Stimulated activated naive CD8-positive, alpha-beta T cell treated with anti-CD3 and anti-CD28 coated beads, Interleukin-15, Interleukin-2, amounts not matched to agents 100 U/mL and 50 U/mL, for 24 hours (primary cell): ENCODE measurements at regions not wholly inside any gene's neighbourhood (a gene's known extent, or its start where the extent isn't known, plus 50 kb on each side); places are given as distances from the start of the nearest gene placed in this dataset.
"Not testable (repeated sequence)": the region's sequence is repeated elsewhere in the genome, so short reads cannot be mapped to it uniquely, and the experiment has no call there.

Experiments used
- ATAC-seq: fragments of 150-1000 bp; cut with Tn5 transposase; one replicate; pipeline ENCODE4 v1.10.0; 2021
- DNase-seq: peaks from one replicate; pipeline ENCODE4 v3.0.0; 2021

- ATAC-seq: not testable (repeated sequence)
Observed at GRCh38 chr3:110888625-110889375, 182.8 kb upstream of the NECTIN3 start.

GRCh38 chr3:110889376-110889699, 182.3 kb upstream of the NECTIN3 start:
- ATAC-seq: not testable (repeated sequence)

More at GRCh38 chr3:110888625-110889375, 182.8 kb upstream of the NECTIN3 start:
- DNase-seq: not testable (repeated sequence)

GRCh38 chr3:110894574-110894973, 177.0 kb upstream of the NECTIN3 start:
- no peak for DNase-seq

More at GRCh38 chr3:110889376-110889699, 182.3 kb upstream of the NECTIN3 start:
- DNase-seq: not testable (repeated sequence)

GRCh38 chr3:110895054-110895453, 176.6 kb upstream of the NECTIN3 start:
- ATAC-seq: no peak
- DNase-seq: no peak

More at GRCh38 chr3:110894574-110894973, 177.0 kb upstream of the NECTIN3 start:
- no peak for ATAC-seq

- DNase-seq (no peak), ATAC-seq (no peak)
Observed at GRCh38 chr3:110897046-110897445, 174.6 kb upstream of the NECTIN3 start.

GRCh38 chr3:110900576-110900975, 171.0 kb upstream of the NECTIN3 start:
- ATAC-seq (no peak), DNase-seq (no peak)

GRCh38 chr3:110901536-110901935, 170.1 kb upstream of the NECTIN3 start:
- ATAC-seq (no peak), DNase-seq (no peak)

GRCh38 chr3:110902453-110903085, 169.0 kb upstream of the NECTIN3 start:
- DNase-seq (no peak), ATAC-seq (no peak)

GRCh38 chr3:110903771-110904519, 167.7 kb upstream of the NECTIN3 start:
- no peak for ATAC-seq
- no peak for DNase-seq

- no peak for DNase-seq
- no peak for ATAC-seq
Observed at GRCh38 chr3:110904520-110904890, 167.1 kb upstream of the NECTIN3 start.

- ATAC-seq (no peak), DNase-seq (no peak)
Observed at GRCh38 chr3:110905121-110905520, 166.5 kb upstream of the NECTIN3 start.

GRCh38 chr3:110909839-110910238, 161.8 kb upstream of the NECTIN3 start:
- no peak for ATAC-seq

GRCh38 chr3:110910346-110910955, 161.2 kb upstream of the NECTIN3 start:
- no peak for ATAC-seq
- DNase-seq: no peak

More at GRCh38 chr3:110909839-110910238, 161.8 kb upstream of the NECTIN3 start:
- DNase-seq: no peak

GRCh38 chr3:110918963-110919362, 152.7 kb upstream of the NECTIN3 start:
- ATAC-seq: no peak

GRCh38 chr3:110925798-110926197, 145.8 kb upstream of the NECTIN3 start:
- DNase-seq: no peak
- no peak for ATAC-seq

More at GRCh38 chr3:110918963-110919362, 152.7 kb upstream of the NECTIN3 start:
- no peak for DNase-seq

- DNase-seq: no peak
- no peak for ATAC-seq
Observed at GRCh38 chr3:110928016-110928662, 143.5 kb upstream of the NECTIN3 start.

GRCh38 chr3:110929816-110930215, 141.8 kb upstream of the NECTIN3 start:
- DNase-seq (no peak), ATAC-seq (no peak)

- DNase-seq (no peak), ATAC-seq (no peak)
Observed at GRCh38 chr3:110932567-110932966, 139.0 kb upstream of the NECTIN3 start.

GRCh38 chr3:110933821-110934426, 137.7 kb upstream of the NECTIN3 start:
- no peak for ATAC-seq
- no peak for DNase-seq

- DNase-seq: no peak
Observed at GRCh38 chr3:110938629-110939028, 133.0 kb upstream of the NECTIN3 start.

GRCh38 chr3:110940055-110940454, 131.6 kb upstream of the NECTIN3 start:
- DNase-seq (no peak), ATAC-seq (no peak)

More at GRCh38 chr3:110938629-110939028, 133.0 kb upstream of the NECTIN3 start:
- ATAC-seq: no peak
